GM23338 (cell line): ENCODE measurements at regions not wholly inside any gene's neighbourhood (a gene's known extent, or its start where the extent isn't known, plus 50 kb on each side); places are given as distances from the start of the nearest gene placed in this dataset.

Experiments
- CTCF ChIP-seq, 2 experiments: fragments of 200-600 bp in 1 of 2; sonication (generic) in 1 of 2; conservative IDR thresholded peaks; 2 replicates each; pipeline versions ENCODE4 v1.5.1 to v1.6.1; 2016 to 2017; ENCODE audit warnings: antibody characterized with exemption in 2 of 2, low read depth in 2 of 2, mild to moderate bottlenecking in 2 of 2, moderate library complexity in 1 of 2
- EZH2phosphoT487 ChIP-seq: fragments of 200-600 bp; sonication (generic); IDR thresholded peaks from one replicate; pipeline ENCODE4 v1.8.1; 2018; ENCODE audit warnings: antibody characterized with exemption; ENCODE audit not compliant: unreplicated experiment
- POLR2AphosphoS5 ChIP-seq: IDR thresholded peaks from 2 replicates; pipeline ENCODE4 v1.6.1; 2016; ENCODE audit warnings: antibody characterized with exemption, low read depth
- ZNF114 ChIP-seq: fragments of 250-450 bp; sonication (Bioruptor Pico); IDR thresholded peaks from 2 replicates; pipeline ENCODE4 v1.5.0; 2020; ENCODE audit warnings: mild to moderate bottlenecking, moderate library complexity

GRCh38 chr16:66304961-66305360 is 61.5 kb upstream of the CDH5 start:
- no peak for TF ChIP-seq EZH2phosphoT487
- no peak for TF ChIP-seq CTCF (conservative IDR thresholded peaks at IDR 0.05; ENCODE audit: low read depth in 2 of 2)
- no peak for TF ChIP-seq ZNF114
- no peak for TF ChIP-seq POLR2AphosphoS5
